ENCODE measurements at regions not wholly inside any gene's neighbourhood (a gene's known extent, or its start where the extent isn't known, plus 50 kb on each side); places are given as distances from the start of the nearest gene placed in this dataset.

DNA sequence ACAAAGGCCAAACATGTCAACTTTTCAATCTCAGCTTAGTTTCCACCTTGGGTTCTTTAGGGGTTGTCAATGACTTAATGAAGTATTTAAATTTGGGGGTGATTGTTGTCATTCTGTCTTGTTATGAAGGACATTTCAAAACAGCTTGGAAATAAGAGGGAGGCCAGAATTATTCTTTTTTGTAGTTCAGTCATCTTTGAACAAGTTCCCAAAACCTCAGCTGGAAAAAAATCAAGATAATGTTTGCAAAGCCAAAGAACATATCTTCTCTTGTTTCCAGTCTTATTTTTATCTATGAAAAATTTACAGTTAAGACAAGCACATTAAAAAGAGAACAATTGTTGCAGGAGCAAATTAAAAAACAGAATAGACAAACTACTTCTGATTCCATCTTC, 612.8 kb downstream of the INSC start:
- TF ChIP-seq CTCF (IDR thresholded peaks at IDR 0.05; ENCODE audit: low read depth, low read length) (no peak), EZH2phosphoT487 (IDR thresholded peaks at IDR 0.05; ENCODE audit: low read depth) (no peak)
